Endodermal cell (in vitro differentiated cells): ENCODE measurements at regions not wholly inside any gene's neighbourhood (a gene's known extent, or its start where the extent isn't known, plus 50 kb on each side); places are given as distances from the start of the nearest gene placed in this dataset.

ENCODE experiments used
- DNase-seq: peaks from one replicate; pipeline ENCODE4 v3.0.0-alpha.2; 2017
- H3K27ac ChIP-seq: 2 replicates; pipeline ENCODE4 v1.5.1; 2013; ENCODE audit warnings: mild to moderate bottlenecking, low read depth, low read length, moderate library complexity
- H3K27me3 ChIP-seq: 2 replicates; pipeline ENCODE4 v1.6.1; 2013; ENCODE audit warnings: mild to moderate bottlenecking, low read length, moderate library complexity; ENCODE audit not compliant: insufficient read depth, control insufficient read depth, poor library complexity, severe bottlenecking
- H3K36me3 ChIP-seq: 2 replicates; pipeline ENCODE4 v1.7.0; 2013; ENCODE audit warnings: mild to moderate bottlenecking, low read length, moderate library complexity; ENCODE audit not compliant: control insufficient read depth, insufficient read depth
- H3K4me1 ChIP-seq: one replicate; pipeline ENCODE4 v1.7.0; 2013; ENCODE audit warnings: low read length; ENCODE audit not compliant: control insufficient read depth, insufficient read depth
- H3K4me3 ChIP-seq: 2 replicates; pipeline ENCODE4 v1.5.1; 2013; ENCODE audit warnings: mild to moderate bottlenecking, low read length, moderate library complexity
- H3K9ac ChIP-seq: 2 replicates; pipeline ENCODE4 v1.6.1; 2013; ENCODE audit warnings: mild to moderate bottlenecking, low read length, moderate library complexity; ENCODE audit not compliant: poor library complexity, severe bottlenecking; ENCODE audit errors: extremely low read depth
- H3K9me3 ChIP-seq: 2 replicates; pipeline ENCODE4 v1.6.1; 2013; ENCODE audit warnings: mild to moderate bottlenecking, low read length, moderate library complexity; ENCODE audit not compliant: control insufficient read depth
- H3K27ac Mint-ChIP-seq: 2 replicates; pipeline ENCODE4 v1.8.0; 2020; ENCODE audit warnings: mixed read lengths
- H3K27me3 Mint-ChIP-seq: 2 replicates; pipeline ENCODE4 v1.8.0; 2021; ENCODE audit warnings: mild to moderate bottlenecking, mixed read lengths; ENCODE audit not compliant: insufficient read depth
- H3K36me3 Mint-ChIP-seq: 2 replicates; pipeline ENCODE4 v1.8.0; 2020; ENCODE audit warnings: low read depth, mixed read lengths
- H3K4me1 Mint-ChIP-seq: 2 replicates; pipeline ENCODE4 v1.8.0; 2020; ENCODE audit warnings: mixed read lengths
- H3K4me3 Mint-ChIP-seq: 2 replicates; pipeline ENCODE4 v1.8.0; 2020; ENCODE audit warnings: mild to moderate bottlenecking, moderate library complexity, mixed read lengths
- H3K9me3 Mint-ChIP-seq: 2 replicates; pipeline ENCODE4 v1.8.0; 2020; ENCODE audit warnings: mild to moderate bottlenecking, mixed read lengths
- CTCF ChIP-seq: fragments of 200-600 bp; sonication (generic); conservative IDR thresholded peaks from 2 replicates; pipeline ENCODE4 v1.5.0; 2021; ENCODE audit warnings: antibody characterized with exemption, mild to moderate bottlenecking
- WGBS, 2 experiments: methylation state at CpG; one replicate each; pipeline versions ENCODE4 v1.1.5 to v1.1.7; 2013; ENCODE audit warnings: missing lambda C conversion rate in 2 of 2, mixed read lengths in 1 of 2; ENCODE audit not compliant: insufficient coverage in 1 of 2, insufficient read length in 1 of 2; 5-methylcytosine and 5-hydroxymethylcytosine counted together

GRCh38 chr2:118489712-118490299 lies 357.6 kb downstream of the EN1 start:
- Histone ChIP-seq H3K36me3 (no peaks in the 10 kb centered on the region), H3K4me3 (no peak overlapping the region), H3K27me3 (peaks cover 10% of the 10 kb centered on the region), H3K27ac (no peak overlapping the region), H3K4me1 (no peaks in the 10 kb centered on the region), H3K9ac (no peak overlapping the region), H3K9me3 (no peaks in the 10 kb centered on the region)
- H3K36me3 Mint-ChIP-seq, result no peaks in the 10 kb centered on the region
- DNase-seq, result peak; percentile 43
- WGBS, 2 experiments, result 53 to 82% methylated on average over 2 to 6 of the region's 6 CpGs
- TF ChIP-seq CTCF, result no peak
- H3K27ac Mint-ChIP-seq, result peak overlapping the region; percentile 59
- H3K4me1 Mint-ChIP-seq, result peaks cover 12% of the 10 kb centered on the region
- H3K4me3 Mint-ChIP-seq, result no peak overlapping the region
- peaks cover 2% of the 10 kb centered on the region for H3K9me3 Mint-ChIP-seq
- H3K27me3 Mint-ChIP-seq, result peaks cover 24% of the 10 kb centered on the region

GRCh38 chr2:118481299-118481698 lies 366.1 kb downstream of the EN1 start:
- H3K27me3 Mint-ChIP-seq, result peaks cover 64% of the 10 kb centered on the region
- H3K9me3 ChIP-seq, result no peaks in the 10 kb centered on the region
- peaks cover 75% of the 10 kb centered on the region for H3K27me3 ChIP-seq
- H3K9ac ChIP-seq, result no peak overlapping the region
- no peaks in the 10 kb centered on the region for H3K36me3 Mint-ChIP-seq
- WGBS, 2 experiments, result 96% methylated on average over 1 of the region's 1 CpG; no CpG with 5 or more reads in 1 of the 2 experiments
- H3K9me3 Mint-ChIP-seq, result peaks cover under 1% of the 10 kb centered on the region
- H3K4me3 Mint-ChIP-seq, result no peak overlapping the region
- peaks cover 3% of the 10 kb centered on the region for H3K4me1 ChIP-seq
- H3K27ac Mint-ChIP-seq, result no peak overlapping the region
- H3K36me3 ChIP-seq, result no peaks in the 10 kb centered on the region
- H3K4me1 Mint-ChIP-seq, result peaks cover 7% of the 10 kb centered on the region
- no peak for TF ChIP-seq CTCF
- no peak overlapping the region for H3K4me3 ChIP-seq
- no peak overlapping the region for H3K27ac ChIP-seq
- no peak for DNase-seq

GRCh38 chr2:118479020-118479419 lies 368.4 kb downstream of the EN1 start:
- no peak for TF ChIP-seq CTCF
- Histone ChIP-seq H3K27me3 (peaks cover 89% of the 10 kb centered on the region), H3K4me1 (peaks cover 8% of the 10 kb centered on the region), H3K4me3 (no peak overlapping the region), H3K27ac (no peak overlapping the region), H3K9me3 (no peaks in the 10 kb centered on the region), H3K36me3 (no peaks in the 10 kb centered on the region), H3K9ac (no peak overlapping the region)
- Mint-ChIP-seq H3K4me1 (peaks cover 24% of the 10 kb centered on the region), H3K27ac (no peak overlapping the region), H3K4me3 (no peak overlapping the region), H3K36me3 (no peaks in the 10 kb centered on the region), H3K27me3 (peaks cover 82% of the 10 kb centered on the region), H3K9me3 (no peaks in the 10 kb centered on the region)
- DNase-seq, result peak; percentile 24
- 89 to 91% methylated on average over 5 of the region's 5 CpGs for WGBS, 2 experiments
